ENCODE measurements at regions not wholly inside any gene's neighbourhood (a gene's known extent, or its start where the extent isn't known, plus 50 kb on each side); places are given as distances from the start of the nearest gene placed in this dataset.

GRCh38 chr2:34474646-34475045 is 875.5 kb upstream of the FAM98A start:
- no peak for TF ChIP-seq POLR2AphosphoS5 (IDR thresholded peaks at IDR 0.05; ENCODE audit: low read depth, low read length)
- TF ChIP-seq POLR2A (IDR thresholded peaks at IDR 0.05; ENCODE audit: low read depth, low read length), result no peak
